ENCODE measurements at regions not wholly inside any gene's neighbourhood (a gene's known extent, or its start where the extent isn't known, plus 50 kb on each side); places are given as distances from the start of the nearest gene placed in this dataset.
"Not testable (repeated sequence)": the region's sequence is repeated elsewhere in the genome, so short reads cannot be mapped to it uniquely, and the experiment has no call there.

- DNase-seq = no peak
Measured at GRCh38 chr14:105989566-105990302, 463.4 kb downstream of the TMEM121 start.

- not testable (repeated sequence) for DNase-seq
Measured at GRCh38 chr14:105991677-105992076, 465.3 kb downstream of the TMEM121 start.

- DNase-seq = no peak
Measured at GRCh38 chr14:105993814-105994213, 467.4 kb downstream of the TMEM121 start.

- DNase-seq = not testable (repeated sequence)
Measured at GRCh38 chr14:105995011-105995710, 468.8 kb downstream of the TMEM121 start.

- not testable (repeated sequence) for DNase-seq
Measured at GRCh38 chr14:105998597-105998996, 472.2 kb downstream of the TMEM121 start.

- peak in 1 of 2 experiments; percentile 4 for DNase-seq
Measured at GRCh38 chr14:105999361-106000028, 473.1 kb downstream of the TMEM121 start.

GRCh38 chr14:106000029-106000511, 473.7 kb downstream of the TMEM121 start:
- not testable (repeated sequence) for DNase-seq

GRCh38 chr14:106001277-106001676, 474.9 kb downstream of the TMEM121 start:
- not testable (repeated sequence) for DNase-seq

GRCh38 chr14:106003351-106003750, 477.0 kb downstream of the TMEM121 start:
- DNase-seq = no peak

- not testable (repeated sequence) for DNase-seq
Measured at GRCh38 chr14:106004937-106005795, 478.8 kb downstream of the TMEM121 start.

GRCh38 chr14:106006043-106006442, 479.7 kb downstream of the TMEM121 start:
- DNase-seq = not testable (repeated sequence)

- DNase-seq = not testable (repeated sequence)
Measured at GRCh38 chr14:106006716-106007115, 480.3 kb downstream of the TMEM121 start.

- DNase-seq = no peak
Measured at GRCh38 chr14:106010783-106011182, 484.4 kb downstream of the TMEM121 start.

- peak; percentile 22 to 40 for DNase-seq
Measured at GRCh38 chr14:106011631-106012360, 485.4 kb downstream of the TMEM121 start.

- DNase-seq = not testable (repeated sequence)
Measured at GRCh38 chr14:106012361-106012725, 486.0 kb downstream of the TMEM121 start.

GRCh38 chr14:106013879-106014376, 487.5 kb downstream of the TMEM121 start:
- no peak for DNase-seq

GRCh38 chr14:106017952-106018351, 491.6 kb downstream of the TMEM121 start:
- DNase-seq = not testable (repeated sequence)

GRCh38 chr14:106021832-106022231, 495.4 kb downstream of the TMEM121 start:
- DNase-seq = no peak

- DNase-seq = not testable (repeated sequence)
Measured at GRCh38 chr14:106022648-106023047, 496.3 kb downstream of the TMEM121 start.

GRCh38 chr14:106023411-106023810, 497.0 kb downstream of the TMEM121 start:
- no peak for DNase-seq

- no peak for DNase-seq
Measured at GRCh38 chr14:106024983-106025604, 498.7 kb downstream of the TMEM121 start.
